22Rv1 (cell line): ENCODE measurements at regions not wholly inside any gene's neighbourhood (a gene's known extent, or its start where the extent isn't known, plus 50 kb on each side); places are given as distances from the start of the nearest gene placed in this dataset.
A peak's percentile ranks its signal among the peaks of the same experiment; 100 is the strongest.

Experiments
- H3K27ac ChIP-seq: fragments of 450-650 bp; 2 replicates; pipeline ENCODE4 v1.5.1; 2017
- CTCF ChIP-seq: fragments of 450-650 bp; IDR thresholded peaks from 2 replicates; pipeline ENCODE4 v1.5.1; 2017; ENCODE audit warnings: mild to moderate bottlenecking
- ZFX ChIP-seq: fragments of 450-650 bp; IDR thresholded peaks from 2 replicates; pipeline ENCODE4 v1.6.1; 2017; ENCODE audit warnings: antibody characterized with exemption, borderline replicate concordance

- TF ChIP-seq CTCF, result no peak
- no peak for TF ChIP-seq ZFX
- H3K27ac ChIP-seq, result peak overlapping the region; percentile 88
These were observed 214.4 kb upstream of the IRS2 start for GRCh38 chr13:110000534-110001345.

GRCh38 chr13:109999659-110000533 is 213.5 kb upstream of the IRS2 start:
- TF ChIP-seq CTCF (no peak), ZFX (no peak)
- peak overlapping the region; percentile 88 for H3K27ac ChIP-seq

GRCh38 chr13:109998684-109999533 is 212.5 kb upstream of the IRS2 start:
- H3K27ac ChIP-seq, result peak overlapping the region; percentile 88
- no peak for TF ChIP-seq ZFX
- peak; percentile 43 for TF ChIP-seq CTCF

- peak overlapping the region; percentile 88 for H3K27ac ChIP-seq
These were observed 211.7 kb upstream of the IRS2 start for GRCh38 chr13:109998037-109998436.

GRCh38 chr13:109997056-109997595 is 210.7 kb upstream of the IRS2 start:
- peak overlapping the region; percentile 88; the same call in 1 of the 2 replicates for H3K27ac ChIP-seq

More at GRCh38 chr13:109998037-109998436, 211.7 kb upstream of the IRS2 start:
- no peak for TF ChIP-seq ZFX
- no peak for TF ChIP-seq CTCF

- no peak overlapping the region for H3K27ac ChIP-seq
These were observed 210.1 kb upstream of the IRS2 start for GRCh38 chr13:109996404-109996960.

More at GRCh38 chr13:109996404-109996960, 210.1 kb upstream of the IRS2 start:
- TF ChIP-seq ZFX (no peak), CTCF (no peak)
